SK-N-SH (cell line): ENCODE measurements at regions not wholly inside any gene's neighbourhood (a gene's known extent, or its start where the extent isn't known, plus 50 kb on each side); places are given as distances from the start of the nearest gene placed in this dataset.

Experiments used
- FOXM1 ChIP-seq: IDR thresholded peaks from 2 replicates; pipeline ENCODE4 v1.4.0; 2012; ENCODE audit warnings: low read depth, mild to moderate bottlenecking
- TAF1 ChIP-seq: IDR thresholded peaks from 2 replicates; pipeline ENCODE4 v1.6.1; 2012; ENCODE audit warnings: low read depth, mild to moderate bottlenecking, low read length, moderate library complexity, borderline replicate concordance
- TF ChIP-seq, protein P1 (sequence below): fragments of 200-600 bp; sonication (generic); IDR thresholded peaks from 2 replicates; pipeline ENCODE4 v1.6.1; 2017; ENCODE audit warnings: antibody characterized with exemption, mild to moderate bottlenecking, moderate library complexity

DNA sequence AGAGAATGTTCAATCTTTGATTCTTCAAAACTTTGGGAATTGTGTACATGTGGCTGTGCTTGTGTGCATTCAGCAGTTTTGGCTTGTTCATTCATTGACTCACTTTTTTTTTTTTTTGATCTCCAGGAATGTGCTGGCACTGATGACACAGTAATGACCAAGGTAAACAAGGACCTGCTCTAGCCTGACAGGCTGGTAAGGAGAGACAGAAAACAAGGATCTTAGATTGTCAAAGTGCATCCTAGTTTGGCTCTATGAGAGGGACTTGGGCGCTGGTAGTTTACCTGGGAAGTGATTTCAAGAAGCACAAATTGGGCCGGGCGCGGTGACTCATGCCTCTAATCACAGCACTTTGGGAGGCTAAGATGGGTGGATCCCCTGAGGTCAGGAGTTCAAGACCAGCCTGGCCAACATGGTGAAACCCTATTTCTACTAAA lies 233.1 kb upstream of the WSCD1 start:
- TF ChIP-seq, protein P1, sequence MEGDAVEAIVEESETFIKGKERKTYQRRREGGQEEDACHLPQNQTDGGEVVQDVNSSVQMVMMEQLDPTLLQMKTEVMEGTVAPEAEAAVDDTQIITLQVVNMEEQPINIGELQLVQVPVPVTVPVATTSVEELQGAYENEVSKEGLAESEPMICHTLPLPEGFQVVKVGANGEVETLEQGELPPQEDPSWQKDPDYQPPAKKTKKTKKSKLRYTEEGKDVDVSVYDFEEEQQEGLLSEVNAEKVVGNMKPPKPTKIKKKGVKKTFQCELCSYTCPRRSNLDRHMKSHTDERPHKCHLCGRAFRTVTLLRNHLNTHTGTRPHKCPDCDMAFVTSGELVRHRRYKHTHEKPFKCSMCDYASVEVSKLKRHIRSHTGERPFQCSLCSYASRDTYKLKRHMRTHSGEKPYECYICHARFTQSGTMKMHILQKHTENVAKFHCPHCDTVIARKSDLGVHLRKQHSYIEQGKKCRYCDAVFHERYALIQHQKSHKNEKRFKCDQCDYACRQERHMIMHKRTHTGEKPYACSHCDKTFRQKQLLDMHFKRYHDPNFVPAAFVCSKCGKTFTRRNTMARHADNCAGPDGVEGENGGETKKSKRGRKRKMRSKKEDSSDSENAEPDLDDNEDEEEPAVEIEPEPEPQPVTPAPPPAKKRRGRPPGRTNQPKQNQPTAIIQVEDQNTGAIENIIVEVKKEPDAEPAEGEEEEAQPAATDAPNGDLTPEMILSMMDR, result no peak
- no peak for TF ChIP-seq FOXM1
- no peak for TF ChIP-seq TAF1
